ENCODE measurements at regions not wholly inside any gene's neighbourhood (a gene's known extent, or its start where the extent isn't known, plus 50 kb on each side); places are given as distances from the start of the nearest gene placed in this dataset.

GRCh38 chr5:129173771-129174170 lies 79.2 kb downstream of the ISOC1 start:
- Histone ChIP-seq H3K36me3 (ENCODE audit: insufficient read depth) (no peaks in the 10 kb centered on the region), H3K27me3 (ENCODE audit: insufficient read depth, low read depth) (no peaks in the 10 kb centered on the region), H3K4me1 (ENCODE audit: low read depth, poor library complexity, severe bottlenecking) (no peaks in the 10 kb centered on the region), H3K27ac (no peak overlapping the region), H3K79me2 (ENCODE audit: insufficient read depth, low read depth) (no peaks in the 10 kb centered on the region), H3K4me2 (no peak overlapping the region), H4K20me1 (ENCODE audit: insufficient read depth) (no peaks in the 10 kb centered on the region), H3K4me3 (IDR thresholded peaks at IDR 0.05; ENCODE audit: insufficient read depth, low read depth, low read length) (no peak overlapping the region), H3K9ac (no peak overlapping the region), H2AFZ (ENCODE audit: low read depth) (no peak overlapping the region)
- TF ChIP-seq CTCF (conservative IDR thresholded peaks at IDR 0.05; ENCODE audit: low read depth, low read length): no peak

GRCh38 chr5:129174480-129174879 lies 79.9 kb downstream of the ISOC1 start:
- no peak for TF ChIP-seq CTCF (conservative IDR thresholded peaks at IDR 0.05; ENCODE audit: low read depth, low read length)
- H3K79me2 ChIP-seq (ENCODE audit: insufficient read depth, low read depth): no peaks in the 10 kb centered on the region

GRCh38 chr5:129177451-129177850 lies 82.9 kb downstream of the ISOC1 start:
- H3K27ac ChIP-seq: no peak overlapping the region
- no peak overlapping the region for H3K4me3 ChIP-seq (IDR thresholded peaks at IDR 0.05; ENCODE audit: insufficient read depth, low read depth, low read length)
- H3K79me2 ChIP-seq (ENCODE audit: insufficient read depth, low read depth): no peaks in the 10 kb centered on the region
- H3K36me3 ChIP-seq (ENCODE audit: insufficient read depth): no peaks in the 10 kb centered on the region
- H3K27me3 ChIP-seq (ENCODE audit: insufficient read depth, low read depth): no peaks in the 10 kb centered on the region
- H2AFZ ChIP-seq (ENCODE audit: low read depth): no peak overlapping the region
- H3K4me2 ChIP-seq: no peak overlapping the region
- no peak overlapping the region for H3K9ac ChIP-seq
- H4K20me1 ChIP-seq (ENCODE audit: insufficient read depth): no peaks in the 10 kb centered on the region
- H3K4me1 ChIP-seq (ENCODE audit: low read depth, poor library complexity, severe bottlenecking): no peaks in the 10 kb centered on the region
- no peak for TF ChIP-seq CTCF (conservative IDR thresholded peaks at IDR 0.05; ENCODE audit: low read depth, low read length)

More at GRCh38 chr5:129174480-129174879, 79.9 kb downstream of the ISOC1 start:
- no peaks in the 10 kb centered on the region for H3K36me3 ChIP-seq (ENCODE audit: insufficient read depth)
- H3K4me2 ChIP-seq: no peak overlapping the region
- H3K27ac ChIP-seq: no peak overlapping the region
- H3K9ac ChIP-seq: no peak overlapping the region
- no peak overlapping the region for H2AFZ ChIP-seq (ENCODE audit: low read depth)
- no peak overlapping the region for H3K4me3 ChIP-seq (IDR thresholded peaks at IDR 0.05; ENCODE audit: insufficient read depth, low read depth, low read length)
- H3K27me3 ChIP-seq (ENCODE audit: insufficient read depth, low read depth): no peaks in the 10 kb centered on the region
- no peaks in the 10 kb centered on the region for H4K20me1 ChIP-seq (ENCODE audit: insufficient read depth)
- H3K4me1 ChIP-seq (ENCODE audit: low read depth, poor library complexity, severe bottlenecking): no peaks in the 10 kb centered on the region

- H3K4me3 ChIP-seq (IDR thresholded peaks at IDR 0.05; ENCODE audit: insufficient read depth, low read depth, low read length): no peak overlapping the region
Observed at GRCh38 chr5:129199308-129199707, 104.8 kb downstream of the ISOC1 start.

More at GRCh38 chr5:129199308-129199707, 104.8 kb downstream of the ISOC1 start:
- Histone ChIP-seq H3K4me1 (ENCODE audit: low read depth, poor library complexity, severe bottlenecking) (no peaks in the 10 kb centered on the region), H3K27ac (no peak overlapping the region), H4K20me1 (ENCODE audit: insufficient read depth) (no peaks in the 10 kb centered on the region), H3K9ac (no peak overlapping the region), H3K27me3 (ENCODE audit: insufficient read depth, low read depth) (no peaks in the 10 kb centered on the region), H3K79me2 (ENCODE audit: insufficient read depth, low read depth) (no peaks in the 10 kb centered on the region), H3K4me2 (no peak overlapping the region), H2AFZ (ENCODE audit: low read depth) (no peak overlapping the region), H3K36me3 (ENCODE audit: insufficient read depth) (no peaks in the 10 kb centered on the region)
- no peak for TF ChIP-seq CTCF (conservative IDR thresholded peaks at IDR 0.05; ENCODE audit: low read depth, low read length)

Measured in KMS-11 (cell line).